ENCODE measurements at regions not wholly inside any gene's neighbourhood (a gene's known extent, or its start where the extent isn't known, plus 50 kb on each side); places are given as distances from the start of the nearest gene placed in this dataset.
"Not testable (repeated sequence)": the region's sequence is repeated elsewhere in the genome, so short reads cannot be mapped to it uniquely, and the experiment has no call there.

DNA sequence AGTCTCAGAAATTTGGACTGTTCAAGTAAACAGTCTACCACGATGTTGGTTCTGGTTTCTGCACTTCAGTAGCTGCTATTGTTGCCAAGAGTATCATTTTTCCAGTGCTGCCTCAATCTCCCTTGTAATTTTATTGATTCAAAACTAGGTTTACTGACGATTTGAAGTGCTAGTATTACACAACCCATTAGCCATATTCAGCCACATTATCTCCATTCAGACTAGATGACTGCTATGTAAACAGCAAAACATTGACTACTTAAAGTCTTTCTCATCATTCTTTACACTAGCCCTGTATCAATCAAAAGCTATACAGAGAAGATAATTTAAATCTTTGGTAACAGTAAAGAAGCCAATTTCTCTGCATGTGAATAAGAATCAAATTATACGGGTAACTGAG lies 102.0 kb upstream of the TSLP start:
- no peak overlapping the region for H3K27ac ChIP-seq (ENCODE audit: poor library complexity, severe bottlenecking)
- DNase-seq (ENCODE audit: low spot score) (no peak), ATAC-seq (ENCODE audit: low read depth) (no peak)

DNA sequence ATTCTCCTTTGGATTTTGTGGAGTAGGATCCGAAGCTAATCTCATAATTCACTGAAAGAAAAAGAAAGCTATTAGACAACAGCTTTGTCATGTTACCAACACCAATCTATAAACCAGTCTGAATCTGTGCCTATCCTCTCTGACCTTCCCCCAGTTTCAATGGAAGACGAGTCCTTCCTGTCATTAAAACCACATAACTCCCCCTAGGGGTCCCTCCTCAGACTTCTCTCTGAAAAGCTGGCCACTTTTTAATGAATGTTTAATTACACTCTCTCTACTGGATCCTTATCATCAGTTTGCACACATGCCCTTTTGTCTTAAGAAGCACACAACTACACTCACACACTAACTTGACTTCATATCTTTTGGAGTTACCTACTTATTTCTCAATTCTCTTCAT lies 98.0 kb upstream of the TSLP start:
- no peaks in the 10 kb centered on the region for H3K27me3 ChIP-seq (ENCODE audit: insufficient read depth, poor library complexity, severe bottlenecking)
- H3K4me1 ChIP-seq (ENCODE audit: insufficient read depth, poor library complexity, severe bottlenecking), result peaks cover 6% of the 10 kb centered on the region
- no peaks in the 10 kb centered on the region for H3K9me3 ChIP-seq (ENCODE audit: severe bottlenecking)
- no peaks in the 10 kb centered on the region for H3K36me3 ChIP-seq (ENCODE audit: low read depth)
- TF ChIP-seq, protein P1, sequence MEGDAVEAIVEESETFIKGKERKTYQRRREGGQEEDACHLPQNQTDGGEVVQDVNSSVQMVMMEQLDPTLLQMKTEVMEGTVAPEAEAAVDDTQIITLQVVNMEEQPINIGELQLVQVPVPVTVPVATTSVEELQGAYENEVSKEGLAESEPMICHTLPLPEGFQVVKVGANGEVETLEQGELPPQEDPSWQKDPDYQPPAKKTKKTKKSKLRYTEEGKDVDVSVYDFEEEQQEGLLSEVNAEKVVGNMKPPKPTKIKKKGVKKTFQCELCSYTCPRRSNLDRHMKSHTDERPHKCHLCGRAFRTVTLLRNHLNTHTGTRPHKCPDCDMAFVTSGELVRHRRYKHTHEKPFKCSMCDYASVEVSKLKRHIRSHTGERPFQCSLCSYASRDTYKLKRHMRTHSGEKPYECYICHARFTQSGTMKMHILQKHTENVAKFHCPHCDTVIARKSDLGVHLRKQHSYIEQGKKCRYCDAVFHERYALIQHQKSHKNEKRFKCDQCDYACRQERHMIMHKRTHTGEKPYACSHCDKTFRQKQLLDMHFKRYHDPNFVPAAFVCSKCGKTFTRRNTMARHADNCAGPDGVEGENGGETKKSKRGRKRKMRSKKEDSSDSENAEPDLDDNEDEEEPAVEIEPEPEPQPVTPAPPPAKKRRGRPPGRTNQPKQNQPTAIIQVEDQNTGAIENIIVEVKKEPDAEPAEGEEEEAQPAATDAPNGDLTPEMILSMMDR (IDR thresholded peaks at IDR 0.05; ENCODE audit: poor library complexity, severe bottlenecking), result no peak
- DNase-seq (ENCODE audit: low spot score) (no peak), ATAC-seq (ENCODE audit: low read depth) (no peak)
- no peak overlapping the region for H3K27ac ChIP-seq (ENCODE audit: poor library complexity, severe bottlenecking)
- no peak overlapping the region for H3K4me3 ChIP-seq (ENCODE audit: severe bottlenecking)

More for the DNA sequence above, 102.0 kb upstream of the TSLP start:
- Histone ChIP-seq H3K36me3 (ENCODE audit: low read depth) (no peaks in the 10 kb centered on the region), H3K4me1 (ENCODE audit: insufficient read depth, poor library complexity, severe bottlenecking) (peaks cover 41% of the 10 kb centered on the region), H3K27me3 (ENCODE audit: insufficient read depth, poor library complexity, severe bottlenecking) (no peaks in the 10 kb centered on the region), H3K9me3 (ENCODE audit: severe bottlenecking) (no peaks in the 10 kb centered on the region), H3K4me3 (ENCODE audit: severe bottlenecking) (no peak overlapping the region)
- TF ChIP-seq, protein P1 (IDR thresholded peaks at IDR 0.05; ENCODE audit: poor library complexity, severe bottlenecking), result no peak

DNA sequence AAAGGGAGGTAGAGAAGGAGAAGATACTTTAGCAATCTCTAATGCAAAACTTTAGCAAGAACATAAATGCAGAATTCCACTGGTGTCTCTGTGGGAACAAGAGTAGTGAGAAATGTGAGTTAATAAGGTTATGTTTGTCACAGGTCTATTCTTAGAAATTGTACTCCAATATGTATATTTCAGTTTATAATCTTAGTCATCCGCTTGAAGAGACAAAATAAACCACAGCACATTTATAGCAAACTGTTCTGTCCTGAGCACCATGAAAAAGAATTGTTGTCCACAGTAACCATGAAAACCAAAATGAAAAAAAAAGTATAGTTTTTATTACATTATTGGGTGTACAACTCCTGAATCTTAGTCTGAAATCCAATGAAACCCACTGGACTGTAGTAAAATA lies 93.6 kb upstream of the TSLP start:
- Histone ChIP-seq H3K27me3 (ENCODE audit: insufficient read depth, poor library complexity, severe bottlenecking) (no peaks in the 10 kb centered on the region), H3K27ac (ENCODE audit: poor library complexity, severe bottlenecking) (no peak overlapping the region), H3K4me1 (ENCODE audit: insufficient read depth, poor library complexity, severe bottlenecking) (no peaks in the 10 kb centered on the region), H3K4me3 (ENCODE audit: severe bottlenecking) (no peak overlapping the region), H3K36me3 (ENCODE audit: low read depth) (no peaks in the 10 kb centered on the region), H3K9me3 (ENCODE audit: severe bottlenecking) (peaks cover 6% of the 10 kb centered on the region)
- DNase-seq (ENCODE audit: low spot score) (no peak), ATAC-seq (ENCODE audit: low read depth) (no peak)
- TF ChIP-seq, protein P1 (IDR thresholded peaks at IDR 0.05; ENCODE audit: poor library complexity, severe bottlenecking), result no peak

DNA sequence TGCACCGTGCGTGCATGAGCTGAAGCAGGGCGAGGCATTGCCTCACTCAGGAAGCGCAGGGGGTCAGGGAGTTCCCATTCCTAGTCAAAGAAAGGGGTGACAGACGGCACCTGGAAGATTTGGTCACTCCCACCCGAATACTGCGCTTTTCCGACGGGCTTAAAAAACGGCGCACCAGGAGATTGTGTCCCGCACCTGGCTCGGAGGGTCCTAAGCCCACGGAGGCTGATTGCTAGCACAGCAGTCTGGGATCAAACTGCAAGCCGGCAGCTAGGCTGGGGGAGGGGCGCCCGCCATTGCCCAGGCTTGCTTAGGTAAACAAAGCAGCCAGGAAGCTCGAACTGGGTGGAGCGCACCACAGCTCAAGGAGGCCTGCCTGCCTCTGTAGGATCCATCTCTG lies 85.6 kb upstream of the TSLP start:
- not testable (repeated sequence) for H3K36me3 ChIP-seq (ENCODE audit: low read depth); H3K4me3 ChIP-seq (ENCODE audit: severe bottlenecking); H3K4me1 ChIP-seq (ENCODE audit: insufficient read depth, poor library complexity, severe bottlenecking); DNase-seq (ENCODE audit: low spot score); H3K27me3 ChIP-seq (ENCODE audit: insufficient read depth, poor library complexity, severe bottlenecking); H3K27ac ChIP-seq (ENCODE audit: poor library complexity, severe bottlenecking); H3K9me3 ChIP-seq (ENCODE audit: severe bottlenecking); ATAC-seq (ENCODE audit: low read depth)

DNA sequence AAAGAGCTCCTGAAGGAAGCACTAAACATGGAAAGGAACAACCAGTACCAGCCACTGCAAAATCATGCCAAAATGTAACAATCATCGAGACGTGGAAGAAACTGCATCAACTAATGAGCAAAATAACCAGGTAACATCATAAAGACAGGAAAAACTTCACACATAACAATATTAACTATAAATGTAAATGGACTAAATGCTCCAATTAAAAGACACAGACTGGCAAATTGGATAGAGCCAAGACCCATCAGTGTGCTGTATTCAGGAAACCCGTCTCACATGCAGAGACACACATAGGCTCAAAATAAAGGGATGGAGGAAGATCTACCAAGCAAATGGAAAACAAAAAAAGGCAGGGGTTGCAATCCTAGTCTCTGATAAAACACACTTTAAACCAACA lies 83.9 kb upstream of the TSLP start:
- H3K36me3 ChIP-seq (ENCODE audit: low read depth); H3K27ac ChIP-seq (ENCODE audit: poor library complexity, severe bottlenecking); H3K4me1 ChIP-seq (ENCODE audit: insufficient read depth, poor library complexity, severe bottlenecking); H3K4me3 ChIP-seq (ENCODE audit: severe bottlenecking); H3K9me3 ChIP-seq (ENCODE audit: severe bottlenecking); DNase-seq (ENCODE audit: low spot score); ATAC-seq (ENCODE audit: low read depth); H3K27me3 ChIP-seq (ENCODE audit: insufficient read depth, poor library complexity, severe bottlenecking): not testable (repeated sequence)

DNA sequence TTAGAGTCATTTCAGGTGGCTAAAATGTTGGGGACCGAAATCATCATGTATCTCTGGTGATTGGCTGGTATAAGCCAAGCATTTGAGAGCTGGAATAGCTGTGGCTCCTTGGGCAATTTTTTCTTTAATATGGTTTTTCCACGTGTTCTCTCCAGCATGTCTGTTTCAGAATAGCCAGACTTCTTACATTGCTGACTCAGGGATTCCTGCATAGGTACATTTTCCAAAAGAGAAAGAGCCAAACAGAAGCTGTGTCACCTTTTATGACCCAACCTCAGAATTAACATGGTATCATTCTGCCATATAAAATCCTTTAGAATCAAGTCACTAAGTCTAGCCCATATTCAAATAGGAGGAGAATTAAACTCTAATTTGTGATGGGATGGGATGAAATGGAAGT lies 74.8 kb upstream of the TSLP start:
- no peak overlapping the region for H3K27ac ChIP-seq (ENCODE audit: poor library complexity, severe bottlenecking)
- ATAC-seq (ENCODE audit: low read depth) (no peak), DNase-seq (ENCODE audit: low spot score) (no peak)
- H3K36me3 ChIP-seq (ENCODE audit: low read depth), result no peaks in the 10 kb centered on the region
- TF ChIP-seq, protein P1 (IDR thresholded peaks at IDR 0.05; ENCODE audit: poor library complexity, severe bottlenecking), result no peak
- H3K27me3 ChIP-seq (ENCODE audit: insufficient read depth, poor library complexity, severe bottlenecking), result no peaks in the 10 kb centered on the region
- H3K4me3 ChIP-seq (ENCODE audit: severe bottlenecking), result no peak overlapping the region
- no peaks in the 10 kb centered on the region for H3K9me3 ChIP-seq (ENCODE audit: severe bottlenecking)
- H3K4me1 ChIP-seq (ENCODE audit: insufficient read depth, poor library complexity, severe bottlenecking), result no peaks in the 10 kb centered on the region
